Heart left ventricle (tissue), 16 donors: ENCODE measurements at regions not wholly inside any gene's neighbourhood (a gene's known extent, or its start where the extent isn't known, plus 50 kb on each side); places are given as distances from the start of the nearest gene placed in this dataset.

Experiments used
- ATAC-seq, 4 donors: fragments of 200-7000 bp; cut with Tn5 transposase; one replicate each; pipeline ENCODE4 v1.9.1; 2020 to 2022; ENCODE audit warnings: moderate library complexity in 4 of 4, mild to moderate bottlenecking in 3 of 4, moderate number of reproducible peaks in 1 of 4
- DNase-seq, 5 donors: peaks; one replicate each; pipeline ENCODE4 v3.0.0-alpha.2; 2020
- H3K27ac ChIP-seq, 12 donors: fragments of 200-600 bp; sonication (generic) in 4 of 12; one replicate each; pipeline versions ENCODE4 v1.5.0 to v1.8.0; 2016 to 2022; ENCODE audit warnings: mild to moderate bottlenecking in 2 of 12
- H3K27me3 ChIP-seq, 9 donors: fragments of 200-600 bp; sonication (generic) in 2 of 9; one replicate each; pipeline versions ENCODE4 v1.5.1 to v1.8.0; 2016 to 2022; ENCODE audit warnings: mild to moderate bottlenecking in 3 of 9
- H3K36me3 ChIP-seq, 9 donors: fragments of 200-600 bp; sonication (generic) in 2 of 9; one replicate each; pipeline versions ENCODE4 v1.5.0 to v1.8.0; 2018 to 2022; ENCODE audit warnings: mild to moderate bottlenecking in 2 of 9
- H3K4me1 ChIP-seq, 12 donors: fragments of 200-600 bp; sonication (generic) in 4 of 12; one replicate each; pipeline versions ENCODE4 v1.5.0 to v1.8.0; 2016 to 2022; ENCODE audit warnings: mild to moderate bottlenecking in 3 of 12
- H3K4me3 ChIP-seq, 12 donors: fragments of 200-600 bp; sonication (generic) in 4 of 12; one replicate each; pipeline versions ENCODE4 v1.5.0 to v1.8.0; 2017 to 2022; ENCODE audit warnings: mild to moderate bottlenecking in 9 of 12, moderate library complexity in 4 of 12
- H3K9me3 ChIP-seq, 12 donors: fragments of 200-600 bp; sonication (generic) in 4 of 12; one replicate each; pipeline versions ENCODE4 v1.5.0 to v1.8.0; 2016 to 2022; ENCODE audit warnings: mild to moderate bottlenecking in 1 of 12
- POLR2A ChIP-seq, 2 donors: fragments of 450-650 bp; IDR thresholded peaks; one replicate each; pipeline ENCODE4 v1.6.1; 2017; ENCODE audit warnings: antibody characterized with exemption in 2 of 2, mild to moderate bottlenecking in 2 of 2, moderate library complexity in 2 of 2
- WGBS, 4 donors: extraction: QIAGEN DNeasy Blood & Tissue Kit in 2 of 4; methylation state at CpG; one replicate each; pipeline versions ENCODE4 v1.1.5 to v1.1.7; 2013 to 2018; 5-methylcytosine and 5-hydroxymethylcytosine counted together
- intact Hi-C, 10 donors: fragments of 100-400 bp; cut with DNase I; formaldehyde crosslinking; loops; one replicate each; pipeline versions ENCODE4 v1.11.1 to v1.14.2; 2022
- TF ChIP-seq, protein P1 (sequence below), 12 donors: fragments of 200-600 bp; sonication (generic) in 4 of 12; IDR thresholded peaks; one replicate each; pipeline versions ENCODE4 v1.5.0 to v1.8.0; 2018 to 2022; ENCODE audit warnings: antibody characterized with exemption in 12 of 12, mild to moderate bottlenecking in 5 of 12
- donor health status: ischemic (EF 13 %, LVEDD 7.1; RV severe dilation, severe dysfunction).
- donor health status: healthy with polysubstance abuse.
- donor health status: DM: no; HTN: yes; CAD: no.
- donor health status: DM: no; HTN: no; CAD: no.
- donor health status: ischemic (EF 25% LVEDD 6.9; RV normal size, moderate dysfunction).
- donor health status: ischemic (EF 25% LVEDD 5.7; RV mildly dilated, moderate dysfunction).
- donor health status: healthy.
- donor health status: DM: yes; HTN: yes; CAD: no.
- donor health status: ischemic (EF 35%, LVEDD 5.7; RV mildly dilated, moderate dysfunction).
- donor health status: nonischemic (EF 11% LVEDD 7.7; RV severe dilation, severe dysfunction).
- donor health status: DM: yes; HTN: yes; CAD: no.
- donor health status: PGD.
- donor health status: ischemic (EF 29% LVEDD 5.4; RV normal size, mild dysfunction).
- donor health status: nonischemic (EF 23%, LVEDD 6.1; RV moderate dilation, normal function).

DNA sequence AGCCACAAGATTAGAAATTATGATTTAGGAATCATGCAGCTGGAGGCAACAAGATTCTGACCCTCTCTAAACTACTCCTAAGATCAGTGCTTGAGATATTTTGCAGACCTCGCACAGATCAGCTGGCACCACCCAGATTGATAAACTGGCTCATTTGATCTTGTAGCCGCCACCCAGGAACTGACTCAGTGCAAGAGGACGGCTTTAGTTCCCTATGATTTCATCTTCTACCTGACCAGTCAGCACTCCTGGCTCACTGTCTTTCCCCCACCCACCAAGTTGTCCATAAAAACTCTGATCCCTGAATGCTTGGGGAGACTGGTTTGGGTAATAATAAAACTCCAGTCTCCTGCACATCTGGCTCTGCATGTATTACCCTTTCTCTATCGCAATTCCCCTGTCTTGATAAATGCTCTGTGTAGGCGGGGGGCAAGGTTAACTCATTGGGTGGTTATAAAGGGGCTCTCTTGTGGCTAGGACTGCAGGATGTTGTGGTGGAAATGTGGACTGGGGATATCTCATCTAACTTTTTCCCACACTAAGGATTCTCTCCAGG, 96.1 kb downstream of the ARL6IP6 start:
- Histone ChIP-seq H3K4me3 (no peak overlapping the region), H3K9me3 (peaks cover 0 to 25% (median 5%) of the 10 kb centered on the region in 12 donors), H3K27me3 (no peaks in the 10 kb centered on the region), H3K27ac (no peak overlapping the region), H3K36me3 (no peaks in the 10 kb centered on the region), H3K4me1 (no peaks in the 10 kb centered on the region)
- no peak for TF ChIP-seq POLR2A (IDR thresholded peaks at IDR 0.05)
- TF ChIP-seq, protein P1, sequence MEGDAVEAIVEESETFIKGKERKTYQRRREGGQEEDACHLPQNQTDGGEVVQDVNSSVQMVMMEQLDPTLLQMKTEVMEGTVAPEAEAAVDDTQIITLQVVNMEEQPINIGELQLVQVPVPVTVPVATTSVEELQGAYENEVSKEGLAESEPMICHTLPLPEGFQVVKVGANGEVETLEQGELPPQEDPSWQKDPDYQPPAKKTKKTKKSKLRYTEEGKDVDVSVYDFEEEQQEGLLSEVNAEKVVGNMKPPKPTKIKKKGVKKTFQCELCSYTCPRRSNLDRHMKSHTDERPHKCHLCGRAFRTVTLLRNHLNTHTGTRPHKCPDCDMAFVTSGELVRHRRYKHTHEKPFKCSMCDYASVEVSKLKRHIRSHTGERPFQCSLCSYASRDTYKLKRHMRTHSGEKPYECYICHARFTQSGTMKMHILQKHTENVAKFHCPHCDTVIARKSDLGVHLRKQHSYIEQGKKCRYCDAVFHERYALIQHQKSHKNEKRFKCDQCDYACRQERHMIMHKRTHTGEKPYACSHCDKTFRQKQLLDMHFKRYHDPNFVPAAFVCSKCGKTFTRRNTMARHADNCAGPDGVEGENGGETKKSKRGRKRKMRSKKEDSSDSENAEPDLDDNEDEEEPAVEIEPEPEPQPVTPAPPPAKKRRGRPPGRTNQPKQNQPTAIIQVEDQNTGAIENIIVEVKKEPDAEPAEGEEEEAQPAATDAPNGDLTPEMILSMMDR (IDR thresholded peaks at IDR 0.05) = no peak
- ATAC-seq (no peak), DNase-seq (no peak)
- intact Hi-C loops = no loop called here
- 48 to 67% (median 55%) methylated on average over 5 of the region's 5 CpGs for WGBS, 4 donors

DNA sequence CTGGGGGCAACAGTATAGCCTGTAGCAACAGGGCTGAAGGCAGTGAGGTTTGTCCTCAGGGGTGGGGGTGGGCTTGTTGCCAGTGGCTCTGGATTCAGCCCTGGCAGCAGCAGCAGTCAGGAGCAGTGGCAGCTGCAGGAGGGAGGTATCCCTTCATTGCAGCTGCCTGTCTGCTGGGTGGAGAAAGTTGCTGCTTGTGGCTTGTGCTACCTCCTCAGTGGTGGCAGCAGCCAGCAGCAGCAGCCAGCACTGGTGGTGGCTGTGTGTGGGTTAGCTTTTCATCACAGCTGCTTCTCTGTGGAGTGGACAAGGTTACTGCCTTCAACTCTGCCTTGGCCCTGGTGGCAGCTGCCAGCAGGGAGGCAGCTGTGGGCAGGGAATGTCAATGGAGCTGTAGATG, 94.9 kb downstream of the ARL6IP6 start:
- no peaks in the 10 kb centered on the region for H3K36me3 ChIP-seq
- no peak for ATAC-seq
- no peak overlapping the region for H3K27ac ChIP-seq
- H3K27me3 ChIP-seq = no peaks in the 10 kb centered on the region
- no peaks in the 10 kb centered on the region for H3K4me1 ChIP-seq
- peaks cover 0 to 25% (median 5%) of the 10 kb centered on the region in 12 donors for H3K9me3 ChIP-seq
- TF ChIP-seq, protein P1 (IDR thresholded peaks at IDR 0.05) = no peak
- no peak for TF ChIP-seq POLR2A (IDR thresholded peaks at IDR 0.05)
- no peak for DNase-seq
- no peak overlapping the region for H3K4me3 ChIP-seq
- intact Hi-C loops = no loop called here
